ENCODE measurements at regions not wholly inside any gene's neighbourhood (a gene's known extent, or its start where the extent isn't known, plus 50 kb on each side); places are given as distances from the start of the nearest gene placed in this dataset.

DNA sequence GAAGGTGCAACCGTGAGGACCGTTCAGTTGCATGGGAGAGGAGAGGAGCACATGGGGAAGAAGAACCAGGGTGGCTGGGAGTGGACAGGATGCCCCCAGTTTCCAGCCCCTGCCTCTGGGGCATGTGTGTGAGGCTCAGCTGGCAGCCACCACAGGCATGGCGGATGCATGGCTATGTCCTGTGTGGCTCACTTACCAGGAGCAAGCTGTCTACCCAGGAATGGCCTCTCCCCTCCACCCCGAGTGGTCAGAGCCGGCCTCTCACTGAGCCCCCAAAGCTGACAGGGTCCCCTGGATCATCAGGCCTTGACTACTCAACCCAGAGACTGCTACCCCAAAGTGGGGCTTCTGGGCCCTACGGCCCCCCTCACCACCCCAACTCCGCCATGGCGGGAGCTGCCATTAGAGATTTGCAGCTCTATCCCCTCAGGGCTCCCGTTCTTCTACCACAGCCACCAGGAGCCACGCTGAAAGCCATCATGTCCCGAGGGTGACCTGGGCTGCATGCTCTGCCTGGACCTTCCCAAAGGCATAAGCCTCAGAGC lies 65.3 kb downstream of the RHOB start (continued):
- no peak for TF ChIP-seq YY1 (IDR thresholded peaks at IDR 0.05; ENCODE audit: low read depth)
- no peak for TF ChIP-seq FOXM1 (IDR thresholded peaks at IDR 0.05; ENCODE audit: low read depth)
- TF ChIP-seq, protein P1, sequence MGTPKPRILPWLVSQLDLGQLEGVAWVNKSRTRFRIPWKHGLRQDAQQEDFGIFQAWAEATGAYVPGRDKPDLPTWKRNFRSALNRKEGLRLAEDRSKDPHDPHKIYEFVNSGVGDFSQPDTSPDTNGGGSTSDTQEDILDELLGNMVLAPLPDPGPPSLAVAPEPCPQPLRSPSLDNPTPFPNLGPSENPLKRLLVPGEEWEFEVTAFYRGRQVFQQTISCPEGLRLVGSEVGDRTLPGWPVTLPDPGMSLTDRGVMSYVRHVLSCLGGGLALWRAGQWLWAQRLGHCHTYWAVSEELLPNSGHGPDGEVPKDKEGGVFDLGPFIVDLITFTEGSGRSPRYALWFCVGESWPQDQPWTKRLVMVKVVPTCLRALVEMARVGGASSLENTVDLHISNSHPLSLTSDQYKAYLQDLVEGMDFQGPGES (IDR thresholded peaks at IDR 0.05; ENCODE audit: low read depth, low read length), result no peak
- no peak for TF ChIP-seq CHD2 (IDR thresholded peaks at IDR 0.05; ENCODE audit: low read length, partially characterized antibody)
- TF ChIP-seq, protein P2, sequence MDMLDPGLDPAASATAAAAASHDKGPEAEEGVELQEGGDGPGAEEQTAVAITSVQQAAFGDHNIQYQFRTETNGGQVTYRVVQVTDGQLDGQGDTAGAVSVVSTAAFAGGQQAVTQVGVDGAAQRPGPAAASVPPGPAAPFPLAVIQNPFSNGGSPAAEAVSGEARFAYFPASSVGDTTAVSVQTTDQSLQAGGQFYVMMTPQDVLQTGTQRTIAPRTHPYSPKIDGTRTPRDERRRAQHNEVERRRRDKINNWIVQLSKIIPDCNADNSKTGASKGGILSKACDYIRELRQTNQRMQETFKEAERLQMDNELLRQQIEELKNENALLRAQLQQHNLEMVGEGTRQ (IDR thresholded peaks at IDR 0.05; ENCODE audit: borderline replicate concordance, low read depth, low read length), result no peak
- TF ChIP-seq MXI1 (IDR thresholded peaks at IDR 0.05; ENCODE audit: low read depth, low read length), result no peak
- TF ChIP-seq GABPA (IDR thresholded peaks at IDR 0.05; ENCODE audit: low read depth), result no peak
- TF ChIP-seq, protein P3, sequence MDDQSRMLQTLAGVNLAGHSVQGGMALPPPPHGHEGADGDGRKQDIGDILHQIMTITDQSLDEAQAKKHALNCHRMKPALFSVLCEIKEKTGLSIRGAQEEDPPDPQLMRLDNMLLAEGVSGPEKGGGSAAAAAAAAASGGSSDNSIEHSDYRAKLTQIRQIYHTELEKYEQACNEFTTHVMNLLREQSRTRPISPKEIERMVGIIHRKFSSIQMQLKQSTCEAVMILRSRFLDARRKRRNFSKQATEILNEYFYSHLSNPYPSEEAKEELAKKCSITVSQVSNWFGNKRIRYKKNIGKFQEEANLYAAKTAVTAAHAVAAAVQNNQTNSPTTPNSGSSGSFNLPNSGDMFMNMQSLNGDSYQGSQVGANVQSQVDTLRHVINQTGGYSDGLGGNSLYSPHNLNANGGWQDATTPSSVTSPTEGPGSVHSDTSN (IDR thresholded peaks at IDR 0.05), result no peak
- TF ChIP-seq, protein P4, sequence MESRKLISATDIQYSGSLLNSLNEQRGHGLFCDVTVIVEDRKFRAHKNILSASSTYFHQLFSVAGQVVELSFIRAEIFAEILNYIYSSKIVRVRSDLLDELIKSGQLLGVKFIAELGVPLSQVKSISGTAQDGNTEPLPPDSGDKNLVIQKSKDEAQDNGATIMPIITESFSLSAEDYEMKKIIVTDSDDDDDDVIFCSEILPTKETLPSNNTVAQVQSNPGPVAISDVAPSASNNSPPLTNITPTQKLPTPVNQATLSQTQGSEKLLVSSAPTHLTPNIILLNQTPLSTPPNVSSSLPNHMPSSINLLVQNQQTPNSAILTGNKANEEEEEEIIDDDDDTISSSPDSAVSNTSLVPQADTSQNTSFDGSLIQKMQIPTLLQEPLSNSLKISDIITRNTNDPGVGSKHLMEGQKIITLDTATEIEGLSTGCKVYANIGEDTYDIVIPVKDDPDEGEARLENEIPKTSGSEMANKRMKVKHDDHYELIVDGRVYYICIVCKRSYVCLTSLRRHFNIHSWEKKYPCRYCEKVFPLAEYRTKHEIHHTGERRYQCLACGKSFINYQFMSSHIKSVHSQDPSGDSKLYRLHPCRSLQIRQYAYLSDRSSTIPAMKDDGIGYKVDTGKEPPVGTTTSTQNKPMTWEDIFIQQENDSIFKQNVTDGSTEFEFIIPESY (IDR thresholded peaks at IDR 0.05; ENCODE audit: borderline replicate concordance, low read depth), result no peak

DNA sequence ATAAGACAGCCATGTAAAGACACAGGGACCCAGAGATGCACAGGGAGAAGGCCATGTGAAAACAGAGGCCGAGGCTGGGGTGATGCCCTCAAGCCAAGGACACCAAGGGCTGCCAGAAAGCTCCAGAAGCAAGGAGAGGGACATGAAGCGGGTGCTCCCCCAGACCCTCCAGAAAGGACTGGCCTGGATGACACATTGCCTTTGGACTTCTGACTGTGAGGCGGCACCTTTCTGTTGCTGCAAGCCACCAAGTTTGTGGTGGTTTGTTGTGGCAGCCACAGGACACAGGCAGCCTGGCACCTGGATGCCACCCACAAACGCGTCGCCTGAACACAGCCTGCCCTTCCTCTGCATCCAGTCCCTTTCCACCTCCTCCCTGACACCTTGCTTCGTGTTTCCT lies 67.1 kb downstream of the RHOB start:
- POLR2A ChIA-PET, result no interaction called here

More for the DNA sequence above, 67.1 kb downstream of the RHOB start:
- Histone ChIP-seq H3K27ac (ENCODE audit: low read depth in 2 of 2, low read length in 1 of 2) (no peak overlapping the region), H3K27me3 (ENCODE audit: insufficient read depth) (no peaks in the 10 kb centered on the region), H3K79me2 (ENCODE audit: insufficient read depth) (no peaks in the 10 kb centered on the region), H3K9me2 (no peaks in the 10 kb centered on the region), H3F3A (replicated peaks; ENCODE audit: insufficient read depth) (peaks cover 3% of the 10 kb centered on the region), H2AFZ (ENCODE audit: low read depth) (no peak overlapping the region), H3K4me2 (no peak overlapping the region), H3K9ac (no peak overlapping the region), H3K4me1 (ENCODE audit: control insufficient read depth in 1 of 2, insufficient read depth in 2 of 2, low read depth in 1 of 2, low read length in 1 of 2) (peaks cover 11% of the 10 kb centered on the region in 2 experiments; a peak in 3 of 4 replicates), H3K4me3 (ENCODE audit: low read depth in 2 of 2, low read length in 1 of 2) (no peak overlapping the region), H4K20me1 (ENCODE audit: insufficient read depth) (no peaks in the 10 kb centered on the region), H3K9me3 (no peaks in the 10 kb centered on the region), H3K36me3 (replicated peaks in 1 of 2; ENCODE audit: control insufficient read depth in 1 of 2, insufficient read depth in 2 of 2, low read length in 1 of 2) (no peaks in the 10 kb centered on the region)
- TF ChIP-seq, protein P3 (IDR thresholded peaks at IDR 0.05), result no peak
- TF ChIP-seq SIN3A (IDR thresholded peaks at IDR 0.05; ENCODE audit: borderline replicate concordance, low read depth, low read length), result no peak
- TF ChIP-seq, protein P5, sequence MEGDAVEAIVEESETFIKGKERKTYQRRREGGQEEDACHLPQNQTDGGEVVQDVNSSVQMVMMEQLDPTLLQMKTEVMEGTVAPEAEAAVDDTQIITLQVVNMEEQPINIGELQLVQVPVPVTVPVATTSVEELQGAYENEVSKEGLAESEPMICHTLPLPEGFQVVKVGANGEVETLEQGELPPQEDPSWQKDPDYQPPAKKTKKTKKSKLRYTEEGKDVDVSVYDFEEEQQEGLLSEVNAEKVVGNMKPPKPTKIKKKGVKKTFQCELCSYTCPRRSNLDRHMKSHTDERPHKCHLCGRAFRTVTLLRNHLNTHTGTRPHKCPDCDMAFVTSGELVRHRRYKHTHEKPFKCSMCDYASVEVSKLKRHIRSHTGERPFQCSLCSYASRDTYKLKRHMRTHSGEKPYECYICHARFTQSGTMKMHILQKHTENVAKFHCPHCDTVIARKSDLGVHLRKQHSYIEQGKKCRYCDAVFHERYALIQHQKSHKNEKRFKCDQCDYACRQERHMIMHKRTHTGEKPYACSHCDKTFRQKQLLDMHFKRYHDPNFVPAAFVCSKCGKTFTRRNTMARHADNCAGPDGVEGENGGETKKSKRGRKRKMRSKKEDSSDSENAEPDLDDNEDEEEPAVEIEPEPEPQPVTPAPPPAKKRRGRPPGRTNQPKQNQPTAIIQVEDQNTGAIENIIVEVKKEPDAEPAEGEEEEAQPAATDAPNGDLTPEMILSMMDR (IDR thresholded peaks at IDR 0.05), result no peak
- TF ChIP-seq, protein P4 (IDR thresholded peaks at IDR 0.05; ENCODE audit: borderline replicate concordance, low read depth), result no peak
- DNase-seq, result no peak
- CTCF ChIA-PET, result interaction anchor here (1.4 kb wide), 1 partner anchor 121 kb away, joined by 3 read pairs; no protein-coding TSS in a partner anchor
- WGBS (ENCODE audit: low lambda C conversion rate), result 90% methylated on average over 7 of the region's 7 CpGs

All from SK-N-SH (cell line).